GM19023 (cell line): ENCODE measurements at regions not wholly inside any gene's neighbourhood (a gene's known extent, or its start where the extent isn't known, plus 50 kb on each side); places are given as distances from the start of the nearest gene placed in this dataset.

Source experiments
- ATAC-seq: cut with Tn5 transposase; IDR thresholded peaks from one replicate; pipeline ENCODE4 v1.9.1; 2021; ENCODE audit warnings: mild to moderate bottlenecking, moderate library complexity; ENCODE audit not compliant: unreplicated experiment

DNA sequence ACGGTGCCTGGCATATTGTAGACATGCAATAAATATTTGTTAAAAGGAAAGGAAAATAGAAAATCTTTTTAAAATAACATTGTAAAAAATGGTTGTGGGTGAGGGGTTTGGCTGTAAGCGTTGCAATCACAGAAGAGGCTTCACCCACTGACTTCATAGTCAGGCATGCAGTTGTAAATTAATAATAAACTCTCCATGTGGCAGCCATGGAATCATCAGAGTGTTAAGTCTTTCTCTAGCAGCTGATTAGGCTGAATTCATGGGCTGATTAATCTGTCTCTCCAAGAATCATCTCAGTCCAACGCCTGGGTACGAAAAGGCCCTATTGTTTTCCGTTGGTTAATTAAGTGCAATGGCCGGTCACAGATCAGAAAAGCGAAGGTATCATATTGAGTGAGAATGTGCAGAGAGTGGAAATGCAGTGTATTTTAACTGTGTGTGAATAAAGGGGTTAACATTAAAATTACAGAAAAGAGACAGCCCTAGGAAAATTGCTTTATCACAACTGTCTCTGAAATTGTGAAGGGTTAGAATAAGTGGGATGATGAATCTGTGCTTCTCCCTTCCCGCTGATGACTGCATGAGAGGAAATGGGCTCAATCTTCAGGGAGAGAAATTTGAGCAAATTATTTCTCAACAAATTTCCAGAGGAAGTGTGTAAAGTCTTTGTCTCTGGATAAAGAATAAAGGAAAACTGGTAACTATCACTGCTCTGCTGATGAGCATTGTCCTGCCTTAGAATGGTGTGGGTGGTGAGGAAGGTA lies 269.0 kb downstream of the FAM76B start:
- no peak for ATAC-seq

DNA sequence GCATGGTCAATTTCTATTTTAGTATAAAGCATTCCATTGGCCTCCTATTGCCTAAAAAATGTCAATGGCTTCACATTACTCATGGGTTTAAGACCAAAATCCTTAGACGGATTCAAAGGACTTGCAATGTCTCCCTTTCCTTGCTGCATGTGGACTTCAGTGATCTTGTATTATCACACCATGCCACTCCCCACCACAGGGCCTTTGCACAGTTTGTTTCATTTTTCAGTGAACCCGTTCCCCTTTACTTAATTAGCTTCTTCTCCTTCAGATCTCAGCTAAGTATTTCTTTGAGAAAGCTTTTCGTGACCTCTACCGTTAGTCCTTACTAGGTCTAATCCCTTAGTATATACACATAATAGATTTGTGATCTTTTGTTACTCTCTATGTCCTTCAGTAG lies 269.7 kb downstream of the FAM76B start:
- ATAC-seq = no peak

DNA sequence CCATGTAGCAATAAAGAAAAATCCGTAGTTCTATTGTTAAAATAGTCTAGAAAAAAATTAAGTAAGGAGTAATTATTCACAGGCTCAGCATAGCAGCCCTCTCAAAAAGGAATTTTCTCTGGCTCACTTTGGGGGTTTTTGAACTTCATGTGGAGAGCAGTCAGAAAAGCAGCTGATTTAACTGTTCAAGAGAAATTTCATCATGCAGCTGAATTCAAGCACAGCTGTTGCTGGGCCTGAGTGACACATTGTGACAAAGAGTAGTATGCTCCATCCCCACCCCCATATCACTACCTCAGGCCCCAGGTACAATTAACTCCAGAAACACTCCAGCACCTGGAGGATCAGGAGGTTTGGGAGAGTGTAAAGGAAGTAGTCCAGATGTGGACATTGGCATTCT lies 272.1 kb downstream of the FAM76B start:
- no peak for ATAC-seq

- ATAC-seq = no peak
Observed at GRCh38 chr11:95516786-95517185, 272.8 kb downstream of the FAM76B start.

GRCh38 chr11:95516175-95516574 lies 273.4 kb downstream of the FAM76B start:
- ATAC-seq = no peak

GRCh38 chr11:95515371-95515770 lies 274.2 kb downstream of the FAM76B start:
- no peak for ATAC-seq

GRCh38 chr11:95514416-95515110 lies 275.0 kb downstream of the FAM76B start:
- ATAC-seq = no peak

DNA sequence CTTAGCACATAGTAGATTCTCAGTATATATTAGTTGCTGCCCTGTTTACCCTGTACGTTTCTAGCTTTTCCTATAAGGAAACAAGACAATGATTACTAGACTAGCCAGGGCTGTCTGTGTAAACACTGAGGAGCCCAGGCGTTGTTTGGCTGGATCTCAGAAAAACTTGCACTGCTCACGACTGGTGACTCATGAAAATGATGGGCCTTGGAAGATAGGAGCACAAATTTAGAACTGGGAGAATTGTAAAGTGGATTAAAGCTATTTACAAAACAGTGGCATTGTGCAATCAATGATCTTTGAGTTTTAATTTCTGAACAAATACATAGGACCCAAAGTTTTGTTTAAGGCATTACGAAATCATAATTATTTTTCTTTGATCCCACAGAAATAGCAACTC lies 276.9 kb downstream of the FAM76B start:
- ATAC-seq = no peak

DNA sequence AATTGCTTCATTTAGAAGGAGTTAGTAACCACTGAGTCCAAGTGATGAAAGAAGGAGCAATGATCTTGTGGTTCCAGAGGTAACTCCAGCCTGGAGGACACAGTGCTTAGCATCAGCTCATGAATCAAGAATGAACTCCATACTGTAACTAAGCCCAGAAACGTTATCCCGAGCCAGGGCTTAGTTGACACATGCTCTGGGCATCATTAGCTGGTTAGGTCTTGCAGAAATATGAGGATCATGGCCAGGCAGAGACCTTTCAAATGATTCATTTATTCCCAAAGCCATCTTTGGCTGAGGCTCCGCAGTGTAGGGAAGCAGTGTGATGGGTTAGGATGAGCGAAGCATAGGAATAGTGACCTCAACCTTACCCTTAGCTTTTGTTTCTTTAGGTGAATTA lies 277.4 kb downstream of the FAM76B start:
- no peak for ATAC-seq

- ATAC-seq = no peak
Observed at GRCh38 chr11:95508219-95508890, 277.4 kb upstream of the SESN3 start.

GRCh38 chr11:95507794-95508193 lies 276.8 kb upstream of the SESN3 start:
- ATAC-seq = no peak

- no peak for ATAC-seq
Observed at GRCh38 chr11:95506777-95507176, 275.8 kb upstream of the SESN3 start.

- ATAC-seq = no peak
Observed at GRCh38 chr11:95505927-95506426, 275.0 kb upstream of the SESN3 start.

- ATAC-seq = no peak
Observed at GRCh38 chr11:95503047-95503446, 272.0 kb upstream of the SESN3 start.

DNA sequence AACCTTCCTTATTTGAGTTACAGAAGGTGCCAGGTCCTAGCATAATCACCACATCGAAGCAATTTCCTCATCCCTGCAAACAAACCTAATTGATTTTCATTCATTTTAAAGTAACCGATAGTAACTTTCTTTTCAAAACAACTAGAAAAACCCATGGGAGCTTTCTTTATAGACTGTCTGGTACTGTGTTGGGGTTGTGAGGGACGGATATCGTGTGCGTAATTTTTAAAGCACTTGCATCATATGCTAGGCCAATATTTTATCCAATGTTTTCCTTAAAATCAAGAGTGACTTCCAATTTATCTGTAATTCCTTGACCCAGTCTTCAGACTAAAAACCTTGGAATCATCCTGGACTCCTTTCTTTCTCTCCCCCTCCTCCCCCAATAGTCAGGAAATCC lies 271.5 kb upstream of the SESN3 start:
- no peak for ATAC-seq

DNA sequence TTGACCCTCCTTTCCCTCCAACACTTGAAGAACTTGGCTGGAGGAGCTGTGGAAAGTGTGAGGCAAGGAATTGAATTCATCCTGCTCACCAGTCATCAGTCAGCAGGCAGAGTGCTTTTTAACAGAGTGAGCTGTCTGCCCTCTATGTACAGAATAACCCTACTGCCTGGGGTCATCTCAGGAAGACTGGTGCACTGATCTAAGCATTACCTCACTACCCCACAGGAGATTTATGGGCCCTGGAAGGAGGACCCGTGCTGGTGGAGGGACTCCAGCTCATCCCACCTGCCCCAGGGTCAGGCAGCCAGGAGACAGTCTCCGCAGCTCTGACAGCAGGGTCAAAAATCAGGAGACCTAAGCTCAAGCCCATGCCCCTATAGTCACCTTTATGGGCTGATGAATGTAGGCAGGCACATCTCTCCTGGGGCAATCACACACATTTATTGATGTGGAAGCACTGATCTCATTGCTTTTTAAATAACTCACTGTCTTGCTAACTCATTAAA lies 270.8 kb upstream of the SESN3 start:
- no peak for ATAC-seq

DNA sequence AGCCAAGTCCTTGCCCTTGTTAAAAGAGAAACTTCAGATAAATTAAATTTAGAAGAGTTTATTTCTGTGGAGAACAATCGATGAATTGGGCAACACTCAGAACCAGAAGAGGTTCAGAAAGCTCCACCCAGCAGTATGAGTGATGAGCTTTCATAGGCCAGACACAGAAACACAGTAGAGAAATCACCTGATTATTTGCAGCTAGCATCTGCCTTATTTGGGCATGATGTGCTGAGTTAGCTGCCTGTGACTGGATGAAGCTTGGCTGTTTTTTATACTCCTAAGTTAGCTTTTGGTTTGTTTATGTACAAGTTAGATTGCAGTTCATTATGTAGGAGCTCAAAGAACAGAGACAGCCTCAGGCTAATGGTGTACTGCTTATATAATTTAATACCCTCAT lies 269.5 kb upstream of the SESN3 start:
- ATAC-seq = no peak

GRCh38 chr11:95499516-95500135 lies 268.6 kb upstream of the SESN3 start:
- ATAC-seq = no peak

- no peak for ATAC-seq
Observed at GRCh38 chr11:95498722-95499425, 267.9 kb upstream of the SESN3 start.

DNA sequence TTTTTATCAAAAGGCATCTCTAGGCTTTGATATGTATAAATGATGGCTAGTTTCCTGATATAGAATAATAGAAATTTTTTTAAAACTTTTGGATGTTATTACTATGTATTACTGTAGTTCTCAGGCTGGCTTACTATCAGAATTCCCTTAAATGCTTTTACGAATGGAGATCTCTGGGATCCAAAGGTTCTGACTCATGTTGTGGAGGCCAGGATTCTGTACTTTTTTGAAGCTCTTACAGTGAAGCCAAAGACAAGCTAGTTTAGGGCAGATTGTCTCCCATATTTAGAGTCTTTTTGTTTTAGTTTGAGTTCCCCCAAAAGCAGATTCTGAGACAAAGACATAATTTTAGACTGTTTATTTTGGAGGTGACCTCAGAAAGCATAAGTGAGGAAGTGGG lies 265.9 kb upstream of the SESN3 start:
- ATAC-seq = no peak

GRCh38 chr11:95495706-95496105 lies 264.7 kb upstream of the SESN3 start:
- ATAC-seq = no peak
